ENCODE measurements at regions not wholly inside any gene's neighbourhood (a gene's known extent, or its start where the extent isn't known, plus 50 kb on each side); places are given as distances from the start of the nearest gene placed in this dataset.
A peak's percentile ranks its signal among the peaks of the same experiment; 100 is the strongest.

DNA sequence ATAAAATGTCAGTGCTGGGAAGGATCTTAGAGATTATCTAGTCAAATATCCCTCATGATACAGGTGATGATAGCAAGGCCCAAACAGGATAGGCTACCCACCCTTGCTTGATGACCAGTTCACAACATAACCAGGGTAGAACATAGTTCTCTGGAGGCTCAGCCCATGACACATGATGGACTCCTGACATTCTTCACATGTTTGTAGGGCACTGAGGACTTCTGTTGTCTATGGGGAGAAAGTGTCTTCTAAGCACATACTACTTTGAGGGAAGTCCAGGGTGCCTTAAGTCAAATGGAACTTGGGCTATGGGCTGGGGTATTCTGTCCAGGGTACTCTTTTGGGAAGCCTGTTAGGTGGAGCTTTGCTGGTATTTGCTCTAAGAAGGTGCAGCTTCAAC, 148.9 kb downstream of the GLUL start:
- H3K4me3 ChIP-seq, result no peak overlapping the region
- intact Hi-C loops (cut with DNase I, micrococcal nuclease), result no loop called here
- peaks cover under 1% of the 10 kb centered on the region for H3K4me1 ChIP-seq (ENCODE audit: low read depth)
- no peaks in the 10 kb centered on the region for H3K36me3 ChIP-seq (ENCODE audit: low read depth)
- no peaks in the 10 kb centered on the region for H3K9me3 ChIP-seq
- DNase-seq (no peak), ATAC-seq (no peak)
- TF ChIP-seq, protein P1, sequence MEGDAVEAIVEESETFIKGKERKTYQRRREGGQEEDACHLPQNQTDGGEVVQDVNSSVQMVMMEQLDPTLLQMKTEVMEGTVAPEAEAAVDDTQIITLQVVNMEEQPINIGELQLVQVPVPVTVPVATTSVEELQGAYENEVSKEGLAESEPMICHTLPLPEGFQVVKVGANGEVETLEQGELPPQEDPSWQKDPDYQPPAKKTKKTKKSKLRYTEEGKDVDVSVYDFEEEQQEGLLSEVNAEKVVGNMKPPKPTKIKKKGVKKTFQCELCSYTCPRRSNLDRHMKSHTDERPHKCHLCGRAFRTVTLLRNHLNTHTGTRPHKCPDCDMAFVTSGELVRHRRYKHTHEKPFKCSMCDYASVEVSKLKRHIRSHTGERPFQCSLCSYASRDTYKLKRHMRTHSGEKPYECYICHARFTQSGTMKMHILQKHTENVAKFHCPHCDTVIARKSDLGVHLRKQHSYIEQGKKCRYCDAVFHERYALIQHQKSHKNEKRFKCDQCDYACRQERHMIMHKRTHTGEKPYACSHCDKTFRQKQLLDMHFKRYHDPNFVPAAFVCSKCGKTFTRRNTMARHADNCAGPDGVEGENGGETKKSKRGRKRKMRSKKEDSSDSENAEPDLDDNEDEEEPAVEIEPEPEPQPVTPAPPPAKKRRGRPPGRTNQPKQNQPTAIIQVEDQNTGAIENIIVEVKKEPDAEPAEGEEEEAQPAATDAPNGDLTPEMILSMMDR (IDR thresholded peaks at IDR 0.05), result no peak

DNA sequence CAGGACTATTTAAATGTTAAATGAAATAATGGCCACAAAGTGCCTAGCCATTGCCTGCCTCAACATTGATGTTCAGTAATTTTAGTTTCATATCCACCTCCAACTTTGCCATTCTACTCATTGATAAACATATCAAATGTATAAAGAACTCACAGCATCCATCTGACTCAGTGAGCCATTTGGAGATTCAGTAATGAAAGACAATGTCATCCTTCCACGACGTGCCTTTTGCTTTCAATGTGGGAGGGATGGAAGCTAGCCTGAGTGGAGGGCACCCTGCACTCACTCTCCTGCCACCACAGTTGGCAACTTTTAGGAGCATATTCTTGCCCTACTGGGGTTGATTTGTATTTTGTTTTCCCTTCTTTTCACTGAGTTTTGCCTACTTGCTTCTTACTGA, 151.5 kb downstream of the GLUL start:
- DNase-seq (no peak), ATAC-seq (no peak)
- intact Hi-C loops (cut with DNase I, micrococcal nuclease), result no loop called here
- Histone ChIP-seq H3K4me1 (ENCODE audit: low read depth) (peaks cover 16% of the 10 kb centered on the region), H3K9me3 (no peaks in the 10 kb centered on the region), H3K4me3 (no peak overlapping the region), H3K36me3 (ENCODE audit: low read depth) (no peaks in the 10 kb centered on the region)
- TF ChIP-seq, protein P1 (IDR thresholded peaks at IDR 0.05), result no peak

DNA sequence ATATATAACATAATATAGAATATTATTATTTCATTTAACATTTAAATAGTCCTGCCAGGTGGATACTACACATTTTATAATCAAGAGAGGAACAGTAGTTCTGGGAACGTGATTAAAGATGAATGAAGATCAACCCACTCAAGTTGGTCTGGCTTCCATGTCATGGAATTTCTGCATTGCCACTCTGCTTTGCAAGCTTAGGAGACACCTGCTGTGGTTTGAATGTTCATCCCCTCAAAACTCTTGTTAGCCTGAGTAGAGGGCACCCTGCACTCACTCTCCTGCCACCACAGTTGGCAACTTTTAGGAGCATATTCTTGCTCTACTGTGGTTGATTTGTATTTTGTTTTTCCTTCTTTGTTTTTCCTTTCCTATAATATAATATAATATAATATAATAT, 153.2 kb downstream of the GLUL start:
- TF ChIP-seq, protein P1 (IDR thresholded peaks at IDR 0.05), result no peak
- no peaks in the 10 kb centered on the region for H3K36me3 ChIP-seq (ENCODE audit: low read depth)
- intact Hi-C loops (cut with DNase I, micrococcal nuclease), result no loop called here
- H3K4me1 ChIP-seq (ENCODE audit: low read depth), result peaks cover 17% of the 10 kb centered on the region
- ATAC-seq, result no peak
- H3K9me3 ChIP-seq, result no peaks in the 10 kb centered on the region
- no peak for DNase-seq
- no peak overlapping the region for H3K4me3 ChIP-seq

DNA sequence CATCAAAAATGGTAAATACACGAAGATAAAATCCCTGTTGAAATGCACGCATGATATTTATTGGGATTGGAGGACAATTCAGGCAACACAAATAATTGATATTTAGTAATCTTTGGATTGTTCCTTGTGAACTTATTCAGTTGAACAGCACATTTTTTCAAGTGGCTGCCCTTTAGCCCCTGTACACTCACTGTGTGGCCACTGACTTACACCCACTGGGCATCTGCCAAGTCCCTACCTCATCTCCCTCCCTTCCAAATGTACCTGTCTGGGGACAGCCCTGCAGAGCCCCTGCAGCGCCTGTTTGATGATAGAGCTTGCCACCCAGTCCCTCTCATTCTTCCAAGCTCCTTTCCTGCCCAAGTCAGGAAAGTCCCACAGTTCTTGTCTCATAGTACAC, 154.3 kb downstream of the GLUL start:
- no peaks in the 10 kb centered on the region for H3K9me3 ChIP-seq
- H3K4me1 ChIP-seq (ENCODE audit: low read depth), result peaks cover 17% of the 10 kb centered on the region
- H3K36me3 ChIP-seq (ENCODE audit: low read depth), result no peaks in the 10 kb centered on the region
- TF ChIP-seq, protein P1 (IDR thresholded peaks at IDR 0.05), result no peak
- intact Hi-C loops (cut with DNase I, micrococcal nuclease), result no loop called here
- H3K4me3 ChIP-seq, result no peak overlapping the region
- DNase-seq (peak in 1 of 3 donors; percentile 32), ATAC-seq (peak; percentile 42)

DNA sequence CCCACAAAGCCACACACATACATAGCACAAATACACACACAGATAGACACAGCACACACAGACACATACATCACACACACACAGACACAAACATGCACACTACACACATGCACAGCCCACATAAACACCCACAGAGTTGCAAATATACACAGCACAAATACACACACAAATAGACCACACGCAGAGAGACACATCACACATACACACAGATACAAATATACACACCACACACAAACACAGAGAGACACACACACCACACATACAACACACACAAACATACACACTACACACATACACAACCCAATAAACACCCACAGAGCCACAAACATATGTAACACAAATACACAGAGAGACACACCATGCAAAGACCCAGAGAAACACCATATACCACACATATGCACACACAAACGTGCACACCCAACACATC, 154.9 kb downstream of the GLUL start:
- intact Hi-C loops (cut with DNase I, micrococcal nuclease), result no loop called here
- no peak for ATAC-seq
- peaks cover 17% of the 10 kb centered on the region for H3K4me1 ChIP-seq (ENCODE audit: low read depth)

More for the DNA sequence above, 154.9 kb downstream of the GLUL start:
- Histone ChIP-seq H3K36me3 (ENCODE audit: low read depth) (no peaks in the 10 kb centered on the region), H3K4me3 (no peak overlapping the region), H3K9me3 (no peaks in the 10 kb centered on the region)
- TF ChIP-seq, protein P1 (IDR thresholded peaks at IDR 0.05), result no peak
- no peak for DNase-seq
